ENCODE measurements at regions not wholly inside any gene's neighbourhood (a gene's known extent, or its start where the extent isn't known, plus 50 kb on each side); places are given as distances from the start of the nearest gene placed in this dataset.

GRCh38 chr12:131340616-131341210 lies 370.2 kb upstream of the SFSWAP start:
- TF ChIP-seq CTCF (IDR thresholded peaks at IDR 0.05) = no peak
- no peak for TF ChIP-seq POLR2A (IDR thresholded peaks at IDR 0.05)

Data from adrenal gland (tissue), 5 donors.